Activated T-cell treated with anti-CD3 and anti-CD28 coated beads for 48 hours (primary cell): ENCODE measurements at regions not wholly inside any gene's neighbourhood (a gene's known extent, or its start where the extent isn't known, plus 50 kb on each side); places are given as distances from the start of the nearest gene placed in this dataset.

Source experiments
- DNase-seq: peaks from one replicate; pipeline ENCODE4 v3.0.0-alpha.2; 2020; ENCODE audit warnings: low read depth

DNA sequence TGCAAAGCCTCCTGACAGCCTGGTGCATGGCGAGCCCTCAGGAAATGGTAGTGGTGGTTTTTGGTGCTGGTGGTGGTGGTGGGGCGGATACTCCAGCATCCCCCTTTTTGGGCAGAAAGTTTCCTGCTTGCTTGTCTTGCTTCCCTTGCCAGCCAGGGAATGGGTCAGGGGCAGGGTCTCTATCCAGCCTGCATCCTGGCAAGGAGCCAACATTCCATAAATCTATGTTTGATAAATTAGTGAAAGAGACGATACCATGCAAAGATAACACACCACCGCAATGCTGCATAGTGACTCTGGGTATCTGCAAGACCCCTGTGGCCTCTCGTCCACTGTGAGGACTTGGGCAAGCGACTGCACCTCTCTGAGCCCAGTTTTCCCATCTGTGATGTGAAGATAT is 246.2 kb downstream of the LRFN2 start:
- DNase-seq, result no peak

DNA sequence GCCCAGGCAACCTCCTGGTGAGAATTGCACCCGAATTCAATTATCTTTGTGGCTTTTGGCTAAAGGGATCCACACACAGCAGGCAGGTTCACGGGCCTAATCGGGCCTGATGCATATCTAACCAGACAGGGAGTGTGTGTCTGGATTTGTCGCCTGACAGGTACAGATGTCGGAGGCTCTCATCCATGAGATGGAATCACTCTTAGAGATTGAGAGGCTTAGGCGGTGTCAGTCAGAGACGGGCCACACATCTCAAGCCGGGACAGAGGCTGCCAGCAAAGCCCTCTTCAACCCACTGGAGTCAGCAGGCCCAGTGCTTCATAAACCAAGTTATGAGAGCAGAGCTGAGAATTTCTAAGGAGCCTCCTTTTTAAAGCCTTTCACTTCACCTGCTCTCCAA is 247.0 kb downstream of the LRFN2 start:
- no peak for DNase-seq

DNA sequence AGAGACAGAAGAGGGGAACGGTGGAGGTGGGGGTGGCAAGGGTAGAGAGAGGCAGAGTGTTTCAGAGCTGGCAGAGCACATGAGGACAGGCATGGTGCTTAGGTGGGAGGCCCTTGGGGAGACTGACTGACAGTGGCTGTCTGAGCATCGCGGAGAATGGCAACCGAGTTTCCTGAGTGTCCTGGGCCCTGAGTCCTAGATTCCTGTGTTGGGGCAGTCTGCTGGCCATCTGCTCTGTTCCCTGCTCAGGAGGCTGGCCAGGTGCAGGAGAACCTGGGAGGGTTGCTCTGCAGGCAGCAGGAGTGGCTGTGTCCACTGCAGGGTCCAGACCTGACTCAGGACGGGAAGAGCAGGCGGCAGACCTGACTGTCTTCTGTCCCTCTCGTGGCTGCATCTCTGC is 248.9 kb downstream of the LRFN2 start:
- no peak for DNase-seq

DNA sequence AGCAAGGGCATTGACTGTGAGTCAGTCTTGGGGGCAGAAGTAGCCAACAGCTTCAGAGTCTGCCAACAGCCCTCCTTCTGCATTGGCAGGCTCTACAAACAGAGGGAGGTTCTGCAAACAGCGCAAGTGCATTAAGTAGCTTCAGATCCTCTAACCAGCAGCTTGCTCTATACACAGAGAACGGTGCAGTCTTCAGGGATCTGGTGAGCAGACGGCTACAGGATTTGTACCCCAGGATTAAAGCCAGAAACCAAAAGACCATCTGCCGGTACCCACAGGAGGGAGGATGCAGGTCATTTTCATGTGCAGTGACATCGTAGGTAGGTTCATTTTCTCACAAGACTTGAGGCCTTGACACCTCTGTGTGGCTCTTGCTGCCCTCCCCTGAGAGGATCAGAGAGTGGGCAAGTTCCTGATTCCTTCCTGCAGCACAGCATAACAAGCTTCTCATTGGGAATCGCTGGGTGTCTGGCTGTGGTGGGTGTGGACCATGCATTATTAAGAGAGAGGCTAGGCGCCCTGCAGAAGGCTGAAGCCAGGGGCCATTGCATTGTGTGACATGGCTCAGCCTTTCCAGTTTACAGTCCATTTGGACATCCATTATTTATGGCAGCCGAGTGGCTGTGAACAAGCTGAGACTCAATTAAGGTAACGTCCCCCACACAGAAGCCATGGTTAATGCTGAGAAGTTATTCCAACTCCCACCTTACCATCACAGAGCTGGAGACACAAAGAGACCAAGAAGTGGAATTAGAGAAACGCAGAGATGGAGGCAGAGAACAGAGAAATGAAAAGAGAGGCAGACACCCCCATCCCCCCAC is 250.0 kb downstream of the LRFN2 start:
- DNase-seq, result no peak

DNA sequence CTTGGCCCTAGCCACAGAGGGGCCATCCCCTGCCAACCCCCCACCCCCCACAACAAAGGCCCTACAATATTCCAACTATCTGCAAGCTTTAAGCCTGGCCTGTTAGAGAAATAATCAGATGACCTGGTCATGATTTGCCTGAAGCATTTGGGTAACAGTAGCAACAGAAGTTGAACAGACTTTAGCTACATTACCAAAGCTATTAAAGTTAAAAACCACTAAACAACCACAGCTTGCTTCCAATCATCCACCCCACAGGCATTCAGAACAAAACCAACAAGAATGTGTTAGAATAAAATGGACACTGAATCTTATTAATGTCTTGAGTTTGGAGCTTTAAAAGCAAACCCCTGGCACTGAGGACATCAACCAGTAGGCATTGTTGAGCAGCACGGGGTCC is 250.9 kb downstream of the LRFN2 start:
- DNase-seq, result no peak

DNA sequence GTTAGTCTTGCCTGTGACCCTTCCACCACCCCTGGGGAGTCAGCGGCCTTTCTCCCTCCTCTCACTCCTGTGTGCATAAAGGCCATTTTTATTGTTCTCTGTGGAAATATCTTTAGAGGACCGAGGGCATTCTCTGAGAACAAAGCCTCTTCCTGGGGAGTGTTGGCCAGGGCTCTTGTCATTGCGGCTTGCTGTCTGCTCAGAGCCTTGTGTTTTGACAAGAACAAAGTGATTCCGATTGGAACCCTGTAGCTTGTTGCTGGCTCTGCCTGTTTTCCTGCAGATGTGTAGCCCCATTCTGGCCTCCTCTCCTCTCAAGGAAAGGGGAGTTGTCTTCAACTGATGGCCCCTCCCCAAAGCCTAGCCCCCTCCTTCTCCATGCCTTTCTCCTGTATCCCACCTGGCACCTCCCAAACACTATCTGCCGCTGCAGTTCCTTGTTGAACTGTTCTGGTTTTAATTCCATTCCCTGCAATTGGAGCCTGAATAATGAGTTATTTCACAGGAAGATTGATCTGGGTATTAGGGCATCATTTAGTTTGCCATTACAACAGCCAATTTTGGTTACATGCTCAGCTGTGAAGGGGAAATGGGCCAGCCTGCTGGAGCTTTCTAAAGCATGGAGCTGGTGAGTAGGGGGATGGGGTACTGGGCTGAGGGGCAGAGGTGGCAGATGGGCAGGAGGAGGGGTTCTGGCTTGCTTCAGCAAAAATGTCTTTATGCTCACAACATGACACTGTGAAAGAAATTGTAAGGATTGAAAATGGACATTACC is 252.5 kb downstream of the LRFN2 start:
- no peak for DNase-seq

DNA sequence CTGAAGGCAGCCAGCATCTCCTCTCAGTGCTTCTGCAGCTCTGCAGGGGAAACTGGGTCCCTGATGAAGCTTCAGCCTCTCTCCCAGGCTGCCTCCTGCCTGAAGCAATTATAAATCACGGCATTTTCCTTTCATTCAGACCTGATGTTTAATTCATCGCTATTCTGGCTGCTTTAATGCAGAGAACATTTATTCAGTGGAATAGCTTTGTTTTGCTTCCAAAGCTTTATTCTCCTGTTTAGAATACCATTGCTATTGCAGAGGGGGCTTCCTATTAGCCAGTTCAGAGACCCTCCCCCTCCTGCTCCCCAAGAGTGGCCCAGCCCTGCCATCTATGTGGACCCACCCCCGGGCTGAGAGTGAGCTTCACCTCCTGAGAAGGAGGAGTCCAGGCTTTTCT is 255.6 kb downstream of the LRFN2 start:
- no peak for DNase-seq

DNA sequence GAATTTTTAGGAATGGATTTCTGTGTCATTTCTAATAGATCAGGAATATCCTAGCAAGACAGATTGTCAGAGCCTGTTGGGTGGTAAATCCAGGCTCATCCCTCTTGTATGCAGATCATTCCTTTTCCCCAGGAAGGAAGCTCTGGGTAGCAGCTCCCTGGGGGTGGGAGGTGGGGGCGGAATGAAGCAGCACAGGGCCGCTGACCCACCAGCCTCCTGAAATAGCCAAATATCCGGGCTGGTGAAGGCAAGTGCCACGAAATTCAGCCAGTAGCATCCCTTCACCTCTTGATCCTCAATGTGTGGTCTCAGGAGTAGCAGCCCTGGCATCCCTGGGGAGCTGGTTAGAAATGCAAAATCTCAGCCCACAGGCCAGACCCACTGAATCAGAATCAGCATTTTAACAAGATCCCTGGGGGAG is 256.9 kb downstream of the LRFN2 start:
- no peak for DNase-seq

DNA sequence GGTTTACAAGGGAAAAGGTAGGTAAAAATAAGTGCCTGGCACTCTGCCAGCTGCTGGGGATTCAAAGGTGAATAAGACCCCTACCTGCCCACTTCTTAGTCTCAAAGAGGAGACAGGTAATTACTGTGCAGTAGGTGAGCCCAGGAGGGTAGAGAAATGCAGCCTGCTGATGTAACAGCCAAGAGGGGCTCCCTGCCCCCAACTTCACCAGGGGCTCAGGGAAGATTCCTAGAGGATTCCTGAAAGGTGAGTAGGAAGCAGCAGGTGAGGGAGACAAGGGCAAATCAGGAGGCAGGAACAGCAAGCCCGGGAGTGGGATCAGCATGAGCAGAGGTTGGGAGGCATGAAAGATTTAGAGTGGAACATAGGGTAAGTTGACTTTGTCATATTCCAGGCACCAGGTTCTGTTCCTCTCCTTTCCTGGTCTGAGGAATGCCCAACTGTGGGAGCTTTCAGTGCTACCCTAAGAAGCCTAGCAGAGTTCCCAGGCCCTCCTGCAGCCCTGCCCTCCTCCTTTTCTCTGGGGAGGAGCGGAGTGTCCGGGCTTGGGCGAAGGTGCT is 258.1 kb downstream of the LRFN2 start:
- no peak for DNase-seq

DNA sequence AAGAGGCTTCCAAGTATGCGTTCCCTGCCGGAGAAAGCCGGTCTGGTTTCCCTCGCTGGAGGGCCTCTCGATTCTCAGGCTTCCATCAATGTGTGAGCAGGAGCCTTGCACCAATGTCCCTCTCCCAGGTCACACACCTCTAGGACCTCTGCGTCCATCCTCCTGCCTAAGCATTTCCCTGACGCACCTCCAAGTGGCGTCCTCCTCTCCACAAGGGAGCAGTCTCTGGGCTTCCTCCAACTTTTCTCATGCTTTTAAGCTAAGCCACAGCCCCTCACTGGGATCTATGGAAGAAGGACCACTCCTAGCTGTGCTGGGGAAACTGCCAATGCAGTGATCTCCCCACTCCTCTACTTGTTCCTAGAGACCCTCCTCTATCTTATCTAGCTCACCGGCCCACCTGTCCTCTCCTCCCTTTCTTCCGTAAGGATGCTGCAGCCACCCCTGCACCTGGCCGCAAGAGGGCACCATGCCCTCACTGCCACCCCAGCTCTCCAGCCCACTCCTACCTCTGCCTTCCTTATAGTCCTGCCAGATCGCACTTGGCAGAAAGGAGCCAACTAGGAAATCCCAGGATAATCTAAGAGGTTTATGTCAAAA is 258.7 kb downstream of the LRFN2 start:
- DNase-seq, result peak; percentile 19

DNA sequence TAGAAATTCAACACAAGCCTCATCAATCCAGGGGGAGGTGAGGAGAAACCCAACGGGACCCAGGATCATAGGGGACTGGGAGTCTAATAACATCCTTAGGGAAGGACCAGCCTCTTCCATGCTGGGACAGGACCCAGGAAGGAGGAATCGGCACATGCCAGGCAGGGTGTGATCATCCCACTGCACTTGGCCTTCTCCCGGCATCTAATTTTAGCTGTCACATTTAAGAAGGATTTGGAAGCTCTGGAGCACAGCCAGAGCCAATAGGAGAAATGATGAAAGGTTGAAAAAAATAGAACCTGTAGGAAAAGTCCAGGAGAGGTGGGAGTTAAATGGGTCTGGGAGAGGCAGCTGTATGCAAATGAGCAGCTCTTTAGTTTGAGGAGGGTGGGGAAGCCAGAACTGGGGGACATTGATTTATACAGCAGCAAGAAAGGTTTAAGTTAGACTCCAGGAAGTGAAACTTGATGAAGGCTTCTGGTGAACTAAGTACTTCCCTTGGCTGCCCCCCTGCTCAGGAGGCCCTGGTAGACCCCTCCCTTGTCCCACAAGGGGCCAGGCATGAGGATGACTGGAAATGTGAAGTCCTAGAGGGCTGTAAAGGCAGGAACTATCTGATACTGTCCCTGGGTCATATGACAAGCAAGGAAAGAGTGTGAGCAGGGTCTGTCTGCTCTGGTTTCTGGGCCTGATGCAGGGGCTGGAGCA is 260.3 kb downstream of the LRFN2 start:
- DNase-seq, result no peak

DNA sequence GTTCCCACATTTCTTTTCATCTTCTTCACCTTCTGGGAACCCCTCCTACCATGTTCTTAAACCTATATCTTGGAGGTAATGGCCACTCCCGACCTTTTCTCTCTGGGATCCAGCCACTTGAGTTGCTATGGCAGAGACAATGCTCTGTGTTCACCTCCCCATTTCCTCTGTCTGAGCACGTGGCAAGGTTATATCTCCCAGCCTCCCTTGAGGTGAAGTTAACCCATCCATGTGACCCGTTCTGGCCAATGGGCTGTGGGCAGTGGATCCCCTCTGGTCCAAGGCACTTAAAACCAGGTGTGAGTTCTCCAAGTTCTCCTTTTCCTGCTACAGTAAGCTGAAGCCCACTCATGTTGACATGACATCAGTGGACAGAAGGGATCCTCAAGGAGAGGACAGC is 261.4 kb downstream of the LRFN2 start:
- no peak for DNase-seq

DNA sequence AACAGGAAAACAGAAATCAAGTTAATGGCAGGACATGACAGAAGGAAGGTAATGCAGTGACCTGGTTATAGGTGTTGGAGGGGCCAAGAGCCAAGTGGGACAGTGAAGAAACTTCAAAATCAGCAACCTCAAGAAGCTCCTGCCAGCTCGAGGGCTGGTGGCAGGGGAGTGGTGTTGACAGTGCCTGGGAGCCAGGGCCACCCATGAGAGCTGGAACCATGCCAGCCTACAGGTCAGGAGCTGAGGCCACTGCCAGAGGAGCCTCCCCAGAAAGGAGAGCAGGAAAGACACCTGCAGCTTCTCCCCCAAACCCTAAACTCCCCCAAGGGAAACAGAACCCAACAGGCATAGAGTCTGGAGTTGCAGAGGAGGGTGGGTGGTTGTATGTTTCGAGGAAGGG is 262.1 kb downstream of the LRFN2 start:
- no peak for DNase-seq

DNA sequence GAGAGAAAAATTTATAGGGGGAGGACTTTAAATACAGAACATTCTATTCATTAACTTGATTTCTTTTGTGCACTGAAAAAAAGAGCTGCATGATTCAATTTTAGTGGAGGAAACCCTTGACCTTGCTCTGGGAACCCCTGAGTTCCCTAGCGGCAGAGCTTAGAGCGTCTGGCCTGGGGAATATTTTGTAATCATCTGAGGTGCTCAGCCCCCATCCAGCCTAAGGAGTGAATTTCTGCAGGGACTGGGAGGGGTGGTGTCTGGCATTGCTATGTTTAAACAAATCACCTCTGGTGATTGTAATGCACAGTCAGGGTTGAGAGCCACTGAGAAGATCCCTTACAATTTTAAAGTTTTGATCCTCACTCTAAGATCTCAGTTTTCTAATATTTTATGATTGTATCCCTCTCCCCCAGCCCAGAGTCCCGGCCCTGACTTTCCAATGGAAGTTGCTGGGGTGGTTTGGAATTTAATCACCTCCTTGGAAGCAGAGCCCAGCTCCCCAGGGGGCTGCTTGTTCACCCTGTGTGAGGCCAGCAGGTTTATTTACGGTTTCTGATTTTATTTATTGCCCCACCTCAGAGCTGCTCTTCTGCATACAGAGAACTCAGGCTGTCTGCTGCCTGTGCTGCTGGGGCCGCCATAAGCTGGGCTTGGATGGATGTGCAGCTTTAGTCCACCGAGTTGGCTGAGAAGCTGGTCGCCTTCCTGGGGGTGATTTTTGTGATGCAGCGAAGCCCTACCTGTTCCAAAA is 263.1 kb downstream of the LRFN2 start:
- no peak for DNase-seq

DNA sequence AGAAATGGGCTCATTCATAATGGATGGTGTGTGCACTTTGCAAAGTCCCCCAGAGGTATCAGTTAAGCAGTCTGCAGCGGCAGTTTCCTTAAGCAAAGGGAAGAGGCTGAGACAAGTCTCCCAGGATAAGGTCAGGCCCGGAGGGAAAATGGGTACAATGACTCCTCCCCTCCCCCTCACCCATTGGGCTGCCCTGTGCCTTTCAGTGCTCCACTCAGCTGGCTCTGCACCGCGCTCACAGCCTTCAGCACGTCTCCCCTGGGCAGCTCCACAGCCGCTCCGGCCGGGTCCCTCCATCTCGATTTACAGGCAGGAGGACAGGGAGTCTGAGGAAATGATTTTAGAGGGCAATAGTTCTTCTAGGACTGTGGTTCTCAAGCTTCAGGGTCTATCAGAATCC is 264.8 kb downstream of the LRFN2 start:
- no peak for DNase-seq

DNA sequence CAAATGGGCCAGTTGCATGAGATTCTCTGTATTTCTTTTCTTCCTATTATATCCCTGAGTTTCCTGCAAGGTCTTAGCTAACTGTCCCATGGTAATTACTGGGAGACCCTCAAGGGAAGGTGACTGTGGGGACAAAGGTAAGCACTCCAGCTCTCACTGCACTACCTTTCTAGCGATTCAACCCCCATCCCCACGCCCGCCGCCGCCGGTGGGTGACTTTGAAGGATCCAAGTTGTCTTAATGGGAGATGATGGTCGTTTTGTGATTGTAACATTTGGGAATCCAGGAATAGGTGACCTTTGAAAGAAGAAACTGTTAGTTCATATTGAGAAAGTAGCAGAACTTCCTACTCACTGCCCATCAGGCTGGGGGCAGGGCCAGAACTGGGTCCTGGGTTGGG is 265.5 kb downstream of the LRFN2 start:
- no peak for DNase-seq

DNA sequence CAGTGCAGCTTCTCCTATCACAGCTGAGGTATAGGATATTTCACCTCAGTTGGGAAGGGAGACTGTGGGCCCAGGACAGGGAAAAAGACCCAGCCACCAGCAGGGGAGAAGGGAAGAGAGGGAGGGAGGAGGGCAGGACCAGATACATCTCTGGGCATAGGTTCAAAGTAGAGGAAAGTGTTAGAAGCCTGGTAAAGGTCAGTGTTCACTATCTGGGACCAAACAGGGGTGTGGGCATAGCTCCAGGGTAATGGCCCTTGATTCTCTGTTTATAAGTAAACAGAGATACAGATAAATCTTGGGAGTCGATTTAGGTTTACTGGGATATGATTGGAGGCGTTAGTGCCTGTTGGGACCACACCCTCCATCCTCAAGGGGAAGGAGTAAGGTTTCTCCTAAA is 266.2 kb downstream of the LRFN2 start:
- DNase-seq, result no peak

DNA sequence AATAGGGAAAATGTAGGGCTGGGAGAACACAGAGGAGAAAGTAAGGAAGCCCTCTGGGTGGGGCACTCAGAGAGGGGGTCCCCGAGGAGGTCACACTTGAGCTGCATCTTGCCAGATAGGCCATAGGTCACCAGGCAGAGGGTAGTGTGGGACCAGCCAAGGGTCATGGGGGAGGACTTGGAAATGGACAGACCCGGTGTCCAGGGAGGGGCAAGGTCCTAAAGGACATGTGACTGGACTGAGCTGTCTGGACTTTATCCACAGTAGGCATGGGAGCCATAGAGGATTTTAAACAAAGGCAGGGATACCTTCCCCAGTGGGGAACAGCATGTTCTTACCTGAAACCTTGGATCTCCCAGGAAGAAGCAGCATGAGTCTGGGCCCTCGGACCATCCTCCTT is 266.7 kb downstream of the LRFN2 start:
- no peak for DNase-seq

DNA sequence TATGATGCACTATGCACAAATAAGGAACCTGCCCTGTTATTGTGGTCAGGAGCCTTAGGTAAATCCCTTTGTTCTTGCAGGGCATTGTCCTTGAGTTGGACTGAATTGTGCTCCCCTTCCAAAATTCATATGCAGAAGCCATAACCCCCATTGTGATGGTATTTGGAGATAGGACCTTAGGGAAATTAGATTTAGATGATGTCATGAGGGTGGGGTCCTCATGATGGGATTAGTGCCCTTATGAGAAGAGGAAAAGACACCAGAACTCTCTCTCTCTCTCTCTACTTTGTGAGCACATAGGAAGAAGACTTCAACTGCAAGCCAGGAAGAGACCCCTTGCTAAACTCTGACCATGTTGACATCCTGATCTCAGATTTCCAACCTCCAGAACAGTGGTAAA is 268.0 kb downstream of the LRFN2 start:
- DNase-seq, result no peak

DNA sequence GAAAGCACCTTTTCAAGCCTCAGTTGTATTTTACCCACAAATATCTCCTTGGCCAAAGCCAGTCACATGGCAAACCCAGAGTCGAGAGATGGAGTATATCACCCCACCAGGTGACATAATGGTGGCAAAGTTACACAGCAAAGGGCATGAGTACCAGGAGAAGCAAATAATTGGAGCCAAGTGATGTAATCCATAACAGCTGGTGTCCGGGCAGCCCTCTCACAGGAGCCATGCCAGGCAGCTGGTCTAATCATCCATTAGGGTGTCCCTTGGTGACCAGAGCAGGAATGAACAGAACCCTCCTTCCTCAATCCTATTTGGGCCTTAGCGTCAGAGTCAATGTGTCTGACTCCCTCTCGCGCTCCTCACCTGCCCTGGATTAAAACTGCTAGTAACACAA is 272.1 kb downstream of the LRFN2 start:
- DNase-seq, result no peak

DNA sequence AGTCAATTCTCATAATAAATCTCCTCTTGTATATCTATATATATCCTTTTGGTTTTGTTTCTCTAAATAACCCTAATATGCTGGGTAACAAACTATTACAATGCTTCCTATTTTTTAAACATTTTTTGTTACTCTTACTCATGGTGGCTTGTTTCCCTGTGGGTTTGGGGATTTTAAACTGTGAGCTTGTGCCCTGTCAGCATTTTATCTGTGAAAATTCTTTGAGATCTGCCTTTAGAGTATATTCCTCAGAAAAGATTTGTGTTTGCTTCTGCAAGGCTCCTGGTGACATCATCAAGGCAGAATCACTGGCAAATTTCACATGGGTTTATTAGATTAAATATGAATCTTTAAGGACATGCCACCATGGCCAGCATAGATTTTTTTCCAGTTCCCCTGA is 273.6 kb downstream of the LRFN2 start:
- no peak for DNase-seq
